ENCODE measurements at regions not wholly inside any gene's neighbourhood (a gene's known extent, or its start where the extent isn't known, plus 50 kb on each side); places are given as distances from the start of the nearest gene placed in this dataset.
"Not testable (repeated sequence)": the region's sequence is repeated elsewhere in the genome, so short reads cannot be mapped to it uniquely, and the experiment has no call there.

GRCh38 chr3:102933377-102933776 lies 498.6 kb downstream of the ZPLD1 start:
- no peak for FAIRE-seq

DNA sequence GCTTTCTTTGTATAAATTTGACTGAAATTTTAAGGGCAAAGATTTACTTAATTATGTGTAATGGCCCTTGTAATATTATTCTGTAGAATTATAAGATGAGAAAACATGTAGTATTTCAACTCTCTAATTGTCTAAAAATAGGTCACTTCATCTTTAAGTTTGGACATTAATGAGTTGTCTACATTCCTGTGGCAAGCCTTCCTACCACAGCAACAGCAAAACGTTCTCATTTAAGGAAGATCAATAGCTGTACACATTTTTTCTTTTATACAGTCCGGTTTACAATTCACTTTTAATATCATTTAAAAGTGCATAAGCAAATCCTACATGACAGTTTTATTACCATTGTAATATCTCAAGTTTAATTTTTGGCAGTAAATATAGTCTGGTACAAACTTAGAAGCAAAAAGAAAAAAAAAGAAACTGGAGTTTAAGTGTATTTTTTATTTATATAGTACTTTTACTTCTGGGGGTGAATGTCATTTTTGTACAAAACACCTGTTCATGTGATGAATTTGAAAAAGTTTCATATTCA lies 501.8 kb downstream of the ZPLD1 start:
- FAIRE-seq: no peak

DNA sequence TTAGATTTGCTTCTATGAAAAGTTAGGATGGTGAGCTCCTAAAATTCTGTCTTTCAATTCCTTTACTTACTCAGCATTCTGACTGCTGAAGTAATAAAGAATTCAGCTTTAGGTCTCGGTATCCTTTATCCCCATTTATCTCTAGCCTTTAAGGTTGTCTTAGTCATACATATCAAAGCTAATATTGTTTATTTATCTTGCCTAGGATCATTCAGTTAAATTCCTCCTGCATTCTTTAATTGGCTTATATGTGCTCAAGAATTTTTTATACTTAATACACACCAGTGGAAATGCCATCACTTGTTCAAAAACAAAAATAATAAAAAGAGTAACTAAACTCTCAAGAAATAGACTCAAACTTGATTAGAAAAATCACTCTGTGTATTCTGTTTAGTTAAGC lies 507.0 kb downstream of the ZPLD1 start:
- no peak for FAIRE-seq

DNA sequence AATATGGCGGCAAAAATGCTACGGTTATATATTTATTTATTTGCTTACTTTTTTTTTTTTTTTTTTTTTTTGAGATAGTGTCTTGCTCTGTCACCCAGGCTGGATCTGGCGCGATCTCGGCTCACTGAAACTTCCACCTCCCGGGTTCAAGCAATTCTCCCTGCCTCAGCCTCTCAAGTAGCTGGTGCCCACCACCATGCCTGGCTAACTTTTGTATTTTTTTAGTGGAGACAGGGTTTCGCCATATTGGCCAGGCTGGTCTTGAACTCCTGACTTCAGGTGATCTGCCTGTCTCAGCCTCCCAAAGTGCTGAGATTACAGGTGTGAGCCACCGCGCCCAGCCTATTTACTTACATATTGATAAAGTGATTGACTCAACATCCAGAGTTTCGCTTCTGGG lies 511.6 kb downstream of the ZPLD1 start:
- not testable (repeated sequence) for FAIRE-seq

- no peak for FAIRE-seq
These were observed 537.5 kb downstream of the ZPLD1 start for GRCh38 chr3:102972350-102972749.

DNA sequence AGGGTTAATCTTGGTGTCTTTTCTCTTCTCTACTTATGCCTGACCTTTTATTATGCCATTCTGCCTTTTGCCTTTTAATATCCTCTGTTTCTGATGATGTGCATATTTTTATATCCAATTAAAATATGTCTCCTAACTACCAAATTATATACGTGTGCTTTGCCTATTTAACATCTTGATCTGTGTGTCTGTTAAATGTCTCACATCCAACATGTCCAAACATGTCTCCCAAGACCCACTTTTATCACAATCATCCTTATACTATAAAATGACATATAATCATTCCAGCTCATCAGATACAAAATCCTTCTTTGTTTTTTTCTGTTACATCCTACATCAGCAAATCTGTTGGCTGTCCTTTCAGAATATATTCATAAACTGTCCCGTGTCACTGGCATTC lies 539.5 kb downstream of the ZPLD1 start:
- no peak for FAIRE-seq

GRCh38 chr3:102979191-102979590 lies 544.4 kb downstream of the ZPLD1 start:
- FAIRE-seq: no peak

DNA sequence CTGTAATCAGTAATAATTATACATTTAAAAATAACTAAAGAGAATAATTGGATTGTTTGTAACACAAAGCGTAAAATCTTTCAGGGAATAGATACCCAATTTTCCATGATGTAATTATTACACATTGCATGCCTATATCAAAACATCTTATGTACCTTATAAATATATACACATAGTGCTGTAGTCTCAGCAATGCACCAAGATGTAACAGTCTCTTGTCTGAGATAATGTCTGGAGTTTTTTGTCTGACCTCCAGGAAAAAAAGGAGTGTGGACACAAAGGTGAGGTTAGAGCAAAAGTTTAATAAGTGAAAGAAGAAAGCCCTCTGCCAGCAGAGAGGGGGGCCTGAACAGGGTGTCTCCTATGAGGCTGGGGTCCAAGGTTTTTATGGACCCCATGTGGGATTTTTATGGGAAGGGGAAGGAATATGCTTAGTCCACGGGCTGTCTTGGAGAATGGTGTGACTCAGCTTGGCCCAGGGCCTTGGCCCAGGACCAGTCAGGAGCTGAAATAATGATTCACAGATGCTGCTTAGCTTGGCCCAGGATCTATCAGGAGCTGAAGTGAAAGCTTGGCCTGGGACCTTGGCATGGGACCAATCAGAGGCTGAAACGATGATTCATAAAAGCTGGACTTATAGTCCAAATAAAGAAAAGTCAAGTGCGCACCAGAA lies 545.0 kb downstream of the ZPLD1 start:
- FAIRE-seq: no peak

DNA sequence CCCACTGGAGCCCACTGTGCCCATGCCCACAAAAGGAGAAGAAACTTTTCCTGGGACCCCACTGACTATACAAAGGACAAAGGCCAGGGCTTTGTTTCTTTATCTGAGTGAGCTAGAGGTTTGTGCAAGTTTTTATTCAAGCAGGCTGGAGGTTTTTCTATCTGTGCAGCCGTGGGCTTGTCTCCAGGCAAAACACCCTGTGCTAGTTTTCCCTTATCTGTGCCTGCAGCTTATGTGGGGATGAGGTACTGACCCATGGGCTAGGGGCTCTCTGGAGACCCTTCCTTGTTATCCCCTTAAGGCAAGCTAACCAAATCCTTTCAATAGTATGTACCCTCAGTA lies 545.5 kb downstream of the ZPLD1 start:
- FAIRE-seq: no peak

GRCh38 chr3:103002425-103003176 lies 567.8 kb downstream of the ZPLD1 start:
- no peak for FAIRE-seq

DNA sequence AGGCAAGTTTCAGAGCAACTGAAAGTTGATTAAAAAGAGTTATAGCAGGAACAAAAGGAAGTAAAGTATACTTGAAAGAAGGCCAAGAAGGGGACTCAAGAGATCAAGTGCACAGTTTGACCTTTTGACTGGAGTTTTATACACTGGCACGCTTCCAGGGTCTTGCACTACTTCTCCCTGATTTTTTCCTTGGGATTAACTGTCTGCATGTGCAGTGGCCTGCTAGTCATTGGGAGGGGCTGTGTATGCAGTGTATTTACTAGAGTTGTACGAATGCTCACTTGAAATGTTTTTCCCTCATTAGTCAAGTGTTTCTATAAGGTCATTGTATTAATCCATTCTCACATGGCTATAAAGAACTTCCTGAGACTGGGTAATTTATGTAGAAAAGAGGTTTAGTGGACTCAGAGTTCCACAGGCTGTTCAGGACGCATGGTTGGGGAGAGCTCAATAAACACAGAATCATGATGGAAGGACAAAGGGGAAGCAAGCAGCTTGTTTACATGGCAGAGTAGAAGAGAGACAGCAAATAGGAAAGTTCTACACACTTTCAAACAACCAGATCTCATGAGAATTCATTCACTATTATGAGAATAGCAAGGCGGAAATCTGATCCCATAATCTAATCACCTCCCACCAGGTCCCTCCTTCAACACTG lies 571.8 kb downstream of the ZPLD1 start:
- FAIRE-seq: no peak

- no peak for FAIRE-seq
These were observed 574.8 kb downstream of the ZPLD1 start for GRCh38 chr3:103009609-103010008.

- FAIRE-seq: no peak
These were observed 591.1 kb downstream of the ZPLD1 start for GRCh38 chr3:103025880-103026279.

DNA sequence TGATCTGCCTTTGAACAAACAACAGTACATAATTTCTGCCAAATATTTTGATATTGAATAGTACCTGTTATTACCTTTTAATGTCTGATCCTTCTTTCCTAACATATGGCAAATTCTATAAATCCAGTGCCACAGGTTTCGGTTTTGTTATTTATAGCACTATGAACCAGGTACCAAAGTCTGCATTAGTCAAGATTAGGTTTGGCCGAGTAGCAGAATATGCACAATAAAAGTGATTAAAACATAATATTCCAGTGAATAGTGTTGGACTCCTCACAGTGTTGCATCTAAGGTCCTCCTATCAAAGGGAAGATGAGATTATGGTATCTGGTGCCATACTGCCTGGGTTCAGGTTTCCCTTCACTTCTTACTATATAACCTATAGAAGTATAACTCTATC lies 599.0 kb downstream of the ZPLD1 start:
- no peak for FAIRE-seq

GRCh38 chr3:103047640-103048039 lies 612.8 kb downstream of the ZPLD1 start:
- FAIRE-seq: no peak

DNA sequence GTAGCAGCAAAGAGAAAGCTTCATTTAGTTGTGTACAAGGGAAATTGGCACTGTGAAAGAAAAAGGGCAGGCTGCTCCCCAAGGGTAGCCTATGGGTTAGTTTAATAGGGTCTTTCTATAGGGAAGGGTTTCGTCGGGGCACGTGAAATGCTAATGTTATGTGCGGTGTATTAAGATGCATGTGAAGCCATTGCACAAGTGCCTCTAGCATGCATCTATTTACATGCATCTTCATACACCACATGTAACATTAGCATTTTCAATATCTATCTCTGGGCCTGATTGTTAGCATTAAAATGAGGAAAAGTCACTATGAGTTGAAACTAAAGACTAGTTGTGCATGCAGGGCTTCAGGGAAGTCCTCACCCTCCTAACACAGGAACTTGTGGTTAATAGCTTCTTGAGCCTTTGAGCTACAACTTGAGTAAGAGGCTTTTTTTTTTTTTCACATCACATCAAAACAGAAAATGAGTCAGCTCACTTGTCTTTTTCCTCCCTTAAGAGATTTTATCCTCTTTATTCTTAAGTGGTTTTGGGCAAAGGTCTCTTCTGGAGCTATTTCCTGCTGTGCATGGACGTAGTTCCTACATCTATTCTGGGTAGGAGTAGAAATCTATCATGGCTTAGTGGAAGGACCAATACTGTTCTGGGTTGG lies 613.4 kb downstream of the ZPLD1 start:
- FAIRE-seq: no peak

- no peak for FAIRE-seq
These were observed 617.5 kb downstream of the ZPLD1 start for GRCh38 chr3:103052236-103052830.

- no peak for FAIRE-seq
These were observed 620.3 kb downstream of the ZPLD1 start for GRCh38 chr3:103055021-103055520.

DNA sequence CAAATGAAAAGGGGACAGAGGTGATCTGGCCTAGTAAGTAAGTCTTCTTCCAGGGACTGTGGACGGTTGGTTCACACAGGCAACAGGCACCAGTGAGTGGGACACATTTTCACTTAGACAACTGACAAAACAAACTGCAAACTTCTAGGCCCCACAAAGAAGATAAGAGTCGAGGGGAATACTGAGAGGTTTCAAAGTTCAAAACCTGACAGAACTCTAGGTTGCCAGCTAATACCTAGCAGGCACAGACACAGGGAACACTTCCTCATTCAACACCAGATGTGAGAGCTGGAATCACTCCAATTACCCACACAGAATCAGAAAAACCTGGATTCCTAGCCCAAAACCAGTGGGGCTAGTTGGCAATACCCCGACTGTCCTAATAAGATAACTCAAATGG lies 621.7 kb downstream of the ZPLD1 start:
- no peak for FAIRE-seq

DNA sequence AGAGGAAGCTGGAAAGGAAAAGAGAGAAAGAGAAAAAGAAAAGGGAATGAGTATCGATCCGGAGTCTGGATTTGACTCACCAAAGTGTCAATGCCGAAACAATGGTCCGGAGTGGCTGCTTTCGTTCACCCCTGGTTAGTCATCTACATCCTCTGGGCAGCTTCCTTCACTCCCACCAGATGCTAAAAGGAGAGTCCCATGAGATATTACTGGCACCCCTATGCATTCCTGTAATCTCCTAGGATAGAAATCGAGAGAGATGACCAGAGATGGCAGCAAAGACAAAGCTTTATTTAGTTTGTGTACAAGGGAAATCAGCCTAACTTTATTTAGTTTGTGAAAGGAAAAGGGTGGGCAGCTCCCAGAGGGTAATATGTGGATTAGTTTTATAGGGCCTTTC lies 622.2 kb downstream of the ZPLD1 start:
- FAIRE-seq: no peak

DNA sequence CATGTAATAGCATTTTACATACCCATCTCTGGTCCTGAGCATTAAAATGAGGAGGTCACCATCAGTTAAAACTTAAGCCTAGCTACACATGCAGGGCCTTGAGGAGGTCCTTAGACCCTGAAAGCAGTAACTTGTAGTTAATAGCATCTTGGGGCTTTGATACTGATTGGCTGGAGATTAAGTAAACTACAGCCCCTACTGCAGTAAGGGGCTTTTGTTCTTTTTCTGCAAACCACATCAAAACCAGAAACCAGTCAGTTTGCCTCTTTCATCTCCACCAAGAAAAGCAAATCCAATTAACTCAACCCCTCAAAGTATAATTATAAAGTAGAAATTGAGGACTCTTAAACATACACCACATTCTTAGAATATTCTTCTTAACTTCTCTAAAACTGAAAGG lies 622.7 kb downstream of the ZPLD1 start:
- no peak for FAIRE-seq

GRCh38 chr3:103059432-103059831 lies 624.6 kb downstream of the ZPLD1 start:
- no peak for FAIRE-seq

GRCh38 chr3:103060242-103060641 lies 625.4 kb downstream of the ZPLD1 start:
- FAIRE-seq: no peak

All from colon (tissue), 2 donors.